Renal cortex interstitium (tissue), 11 donors: ENCODE measurements at regions not wholly inside any gene's neighbourhood (a gene's known extent, or its start where the extent isn't known, plus 50 kb on each side); places are given as distances from the start of the nearest gene placed in this dataset.
A peak's percentile ranks its signal among the peaks of the same experiment; 100 is the strongest.

Experiments
- DNase-seq, 11 donors: peaks; one replicate each; pipeline ENCODE4 v3.0.0-alpha.2; 2013; ENCODE audit warnings: low read depth in 9 of 11, low spot score in 4 of 11; ENCODE audit errors: extremely low read depth in 1 of 11

- DNase-seq = peak in 1 of 11 donors; percentile 9
Observed at GRCh38 chr3:76138921-76139320, 353.6 kb upstream of the ZNF717 start.

DNA sequence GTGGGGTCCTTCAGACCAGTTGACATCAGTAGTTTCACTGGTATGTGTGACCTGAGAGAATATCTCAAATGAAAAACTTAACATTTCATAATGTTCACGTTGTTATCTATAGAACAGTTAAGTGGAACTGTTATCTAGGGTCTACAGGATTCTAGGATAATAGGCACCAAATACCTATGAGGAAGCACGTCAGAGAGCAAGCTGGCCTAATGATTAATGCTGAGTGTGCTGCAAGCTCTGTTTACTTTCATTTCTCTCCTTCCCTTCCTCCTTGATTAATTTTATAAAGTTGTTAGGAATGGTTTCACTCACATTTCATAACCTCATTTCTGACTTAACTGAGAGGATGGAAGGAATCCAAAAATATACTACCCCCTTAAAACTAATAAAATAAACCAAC lies 362.5 kb upstream of the ZNF717 start:
- DNase-seq = no peak

DNA sequence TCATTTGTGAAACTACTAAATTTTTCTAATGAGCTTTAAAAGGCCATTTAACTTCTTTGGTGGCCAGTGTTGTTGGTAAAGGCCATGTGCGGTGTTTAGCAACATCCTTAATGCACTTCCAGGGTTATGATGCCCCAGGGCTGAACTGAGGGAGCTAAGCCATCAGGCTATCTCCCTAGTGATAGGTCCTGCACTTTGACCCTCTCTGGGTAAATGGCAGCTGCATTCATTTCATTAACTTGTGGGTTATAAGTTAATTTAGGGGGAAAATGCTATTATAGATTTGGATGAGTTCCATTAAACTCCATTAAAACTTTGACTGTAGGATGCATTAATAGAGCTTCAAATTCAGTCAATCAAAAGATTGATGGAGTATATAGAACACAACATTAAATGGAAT lies 366.7 kb upstream of the ZNF717 start:
- DNase-seq = no peak

DNA sequence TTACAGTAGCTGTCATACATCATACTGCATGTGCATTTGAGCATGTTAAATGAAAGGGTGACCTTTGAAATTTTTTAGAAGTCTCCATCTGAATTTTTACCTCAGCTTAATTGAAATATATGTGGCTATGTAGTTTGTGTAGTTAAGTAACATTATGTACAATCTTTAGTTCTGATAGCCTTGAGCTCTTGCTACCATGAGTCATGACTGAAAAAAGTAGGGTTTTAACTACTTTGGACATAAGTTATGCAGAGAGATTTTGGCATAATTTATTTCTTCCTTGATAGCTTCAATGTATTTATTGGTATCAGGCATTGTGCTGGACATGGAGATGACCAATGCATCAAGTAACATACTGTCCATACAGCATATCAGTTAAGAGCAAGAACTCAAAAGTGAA lies 376.5 kb upstream of the ZNF717 start:
- no peak for DNase-seq

GRCh38 chr3:76171647-76172046 lies 386.3 kb upstream of the ZNF717 start:
- no peak for DNase-seq

- DNase-seq = no peak
Observed at GRCh38 chr3:76177610-76178009, 392.3 kb upstream of the ZNF717 start.

DNA sequence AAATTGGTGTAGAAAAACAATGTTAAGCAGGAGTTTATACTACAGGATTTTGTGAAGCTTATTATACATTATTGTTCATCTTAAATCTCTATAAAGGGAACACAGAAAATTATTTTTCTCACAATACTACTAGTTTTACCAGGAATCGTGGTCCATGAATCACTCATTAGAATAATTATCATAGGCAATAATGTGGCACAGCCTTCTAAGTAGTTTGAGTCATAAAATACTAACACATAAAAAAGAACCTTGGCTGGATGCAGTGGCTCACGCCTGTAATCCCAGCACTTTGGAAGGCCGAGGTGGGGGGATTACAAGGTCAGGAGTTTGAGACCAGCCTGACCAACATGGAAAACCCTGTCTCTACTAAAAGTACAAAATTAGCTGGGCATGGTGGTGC lies 393.1 kb upstream of the ZNF717 start:
- no peak for DNase-seq

DNA sequence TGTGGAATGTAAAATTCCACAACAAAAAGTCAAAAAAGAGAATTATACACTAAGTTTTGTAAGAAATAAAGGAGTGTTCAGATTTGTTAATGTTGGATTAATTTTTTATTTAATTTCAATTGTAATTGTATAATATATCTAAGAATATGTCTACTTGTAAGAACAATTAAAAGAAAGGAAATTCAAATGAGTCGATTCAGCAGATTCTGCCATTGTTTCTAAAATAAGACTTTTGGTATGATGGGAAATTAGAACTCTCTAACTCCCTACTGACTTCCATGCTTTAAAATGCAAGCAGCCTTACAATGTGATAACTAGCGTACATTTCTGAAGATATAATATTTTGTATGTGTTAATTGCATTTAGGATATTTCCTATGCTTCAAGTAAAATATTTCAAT lies 395.9 kb upstream of the ZNF717 start:
- DNase-seq = no peak

GRCh38 chr3:76198086-76198485 lies 412.7 kb upstream of the ZNF717 start:
- no peak for DNase-seq

DNA sequence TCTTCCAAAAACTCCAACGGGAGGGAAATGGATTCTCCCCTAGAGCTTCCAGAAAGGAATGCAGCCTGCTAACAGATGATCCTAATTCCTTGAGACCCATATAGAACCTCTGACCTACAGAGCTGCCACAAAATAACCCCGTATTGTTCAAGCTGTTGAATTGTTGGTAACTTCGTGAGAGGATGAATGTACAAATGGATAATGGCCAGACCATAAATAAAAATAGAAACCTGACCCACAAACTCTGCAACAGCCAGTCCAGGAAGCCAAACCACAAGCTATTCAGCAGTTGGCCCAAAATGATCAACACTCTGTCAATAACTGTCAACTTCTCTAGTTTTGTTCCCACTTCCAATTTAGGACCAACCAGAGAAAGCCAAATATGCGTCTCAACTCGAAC lies 414.0 kb upstream of the ZNF717 start:
- DNase-seq = no peak

- DNase-seq = no peak
Observed at GRCh38 chr3:76203578-76203977, 418.2 kb upstream of the ZNF717 start.

DNA sequence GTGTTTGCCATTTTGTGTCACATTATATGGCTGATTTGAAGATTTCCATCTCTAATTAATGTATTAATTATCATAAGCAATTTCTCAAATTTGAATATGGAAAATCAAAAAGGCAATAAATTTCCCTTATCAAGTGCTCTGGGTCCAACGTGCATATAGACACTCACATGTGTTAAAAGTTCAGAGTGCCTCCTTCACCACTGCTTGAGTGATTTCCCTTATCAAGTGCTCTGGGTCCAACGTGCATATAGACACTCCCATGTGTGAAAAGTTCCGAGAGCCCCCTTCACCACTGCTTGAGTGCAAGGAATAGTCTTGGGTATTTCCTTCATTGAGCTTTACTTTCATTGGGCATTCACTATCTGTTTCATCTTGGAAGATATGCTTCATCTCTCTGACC lies 421.0 kb upstream of the ZNF717 start:
- DNase-seq = no peak

DNA sequence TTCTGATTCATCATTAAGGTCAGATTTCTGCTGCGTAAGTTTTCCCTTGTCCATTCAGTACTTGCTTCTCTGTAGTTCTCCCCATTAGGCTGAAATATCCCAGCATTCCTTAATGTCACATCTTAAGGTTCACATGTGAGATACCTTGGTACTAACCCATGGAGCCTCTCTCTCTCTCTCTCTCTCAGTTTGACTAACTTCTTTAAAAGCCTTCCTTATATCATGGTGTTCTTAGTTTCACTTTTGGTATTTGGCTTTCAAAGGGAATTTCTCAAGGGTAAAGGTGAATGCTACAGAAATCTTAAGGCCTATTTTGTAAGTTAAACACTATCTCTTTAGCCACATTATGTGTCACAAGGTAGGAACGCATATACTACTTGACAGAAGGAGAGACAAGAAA lies 427.3 kb upstream of the ZNF717 start:
- no peak for DNase-seq

DNA sequence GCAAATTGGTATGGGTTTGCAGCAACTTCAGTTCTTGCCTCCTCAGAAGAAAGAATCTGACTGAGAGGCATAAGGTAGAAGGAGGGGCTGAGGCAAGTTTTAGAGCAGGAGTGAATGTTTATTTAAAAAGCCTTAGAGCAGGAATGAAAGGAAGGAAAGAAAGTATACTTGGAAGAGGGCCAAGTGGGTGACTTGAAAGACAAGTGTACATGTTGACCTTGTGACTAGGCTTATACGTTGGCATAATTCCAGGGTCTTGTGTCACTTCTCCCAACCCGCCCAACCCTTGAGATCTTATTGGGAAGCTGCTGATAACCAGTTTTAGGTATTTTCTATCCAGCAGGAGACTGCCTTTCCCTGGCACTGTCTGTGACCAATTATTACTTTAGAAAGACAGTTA lies 436.9 kb upstream of the ZNF717 start:
- DNase-seq = no peak

GRCh38 chr3:76231258-76231657 lies 445.9 kb upstream of the ZNF717 start:
- no peak for DNase-seq

GRCh38 chr3:76242886-76243753 lies 457.8 kb upstream of the ZNF717 start:
- no peak for DNase-seq

DNA sequence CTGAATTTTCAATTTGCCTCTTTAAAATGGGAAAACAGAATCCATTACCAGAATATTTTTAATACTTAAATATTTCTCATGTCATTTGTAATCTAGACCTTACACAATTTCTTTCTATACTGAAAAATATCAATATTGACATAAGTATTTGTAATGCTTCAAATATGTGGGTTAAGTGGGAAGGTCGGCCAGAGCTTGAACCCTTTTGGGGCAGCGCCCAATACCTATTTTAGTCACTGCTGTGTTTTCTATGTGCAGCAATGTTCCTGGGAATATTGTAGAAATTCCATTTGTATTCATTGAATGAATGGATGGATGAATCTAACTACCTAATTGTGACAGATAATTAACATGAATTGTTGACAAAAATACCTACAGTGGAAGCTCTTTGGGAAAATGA lies 459.7 kb upstream of the ZNF717 start:
- DNase-seq = no peak

DNA sequence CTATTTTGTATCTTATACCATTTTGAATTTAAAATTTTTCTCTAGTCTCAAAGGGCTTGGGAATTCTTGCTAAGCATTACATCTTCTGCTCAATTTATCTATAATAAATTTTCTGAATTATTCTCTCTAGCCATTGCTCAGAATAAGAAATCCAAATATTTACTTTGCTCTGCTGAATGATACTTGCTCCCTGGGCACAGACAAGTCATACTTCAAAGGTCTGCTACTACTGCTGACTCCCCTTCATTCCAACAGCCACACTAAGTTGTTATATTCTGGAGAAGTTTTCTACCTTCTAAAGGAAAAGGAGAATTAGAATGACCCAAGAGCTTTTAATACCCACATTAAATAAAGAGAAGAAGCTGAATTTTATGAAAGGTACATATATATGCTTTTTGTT lies 460.3 kb upstream of the ZNF717 start:
- DNase-seq = no peak

GRCh38 chr3:76264496-76264895 lies 479.1 kb upstream of the ZNF717 start:
- DNase-seq = no peak

DNA sequence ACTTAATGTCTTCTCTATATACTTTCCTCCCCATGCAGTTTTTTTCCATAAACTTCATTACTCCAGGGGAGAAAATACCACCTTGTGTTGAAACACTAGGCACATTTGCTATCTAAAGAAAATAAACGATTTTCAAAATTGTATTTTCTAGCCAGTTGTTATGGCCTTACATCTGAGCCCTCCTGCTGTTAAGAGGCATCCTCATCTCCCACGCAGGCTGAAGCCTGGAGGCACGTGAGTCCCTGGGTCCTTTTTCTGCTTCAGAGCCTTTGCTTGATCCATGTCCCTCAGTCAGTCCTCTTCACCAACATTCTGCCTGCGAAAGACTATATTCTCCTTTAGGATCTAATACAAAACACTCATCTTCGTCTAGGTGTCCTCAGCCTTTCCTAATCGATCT lies 479.6 kb upstream of the ZNF717 start:
- no peak for DNase-seq

DNA sequence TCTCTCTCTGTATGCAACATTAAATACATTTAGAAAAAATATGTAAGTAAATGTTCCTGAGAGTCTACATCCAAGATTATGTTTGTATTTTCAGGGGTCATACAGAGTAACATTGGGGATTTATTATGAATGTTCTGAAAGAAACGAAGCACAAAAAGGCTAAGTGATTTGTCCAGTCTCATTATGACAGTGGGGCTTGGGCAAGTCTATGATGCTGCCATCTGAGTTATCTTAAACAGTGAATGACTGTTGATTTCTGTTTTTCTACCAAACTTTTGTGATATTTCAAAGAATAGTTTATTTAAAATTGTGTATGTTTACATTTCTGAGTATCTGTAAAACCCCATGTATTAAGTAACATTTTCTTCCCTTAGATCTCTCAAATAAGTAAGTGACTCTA lies 481.2 kb upstream of the ZNF717 start:
- DNase-seq = no peak
